K562 (cell line): ENCODE measurements at regions not wholly inside any gene's neighbourhood (a gene's known extent, or its start where the extent isn't known, plus 50 kb on each side); places are given as distances from the start of the nearest gene placed in this dataset.

ENCODE experiments used
- ATAC-seq: fragments of 200-7000 bp; cut with Tn5 transposase; 3 replicates; pipeline ENCODE4 v1.9.1; 2020; ENCODE audit warnings: moderate library complexity
- BruUV-seq: library from RNA; stranded (reverse); fragments of 400-500 nt; replicated peaks from 2 replicates; lab custom pipeline; 2021; lab: Mats Ljungman, UMichigan
- CTCF ChIA-PET: fragments of 300-600 bp; formaldehyde crosslinking; extraction: SDS; loops from one replicate; lab custom pipeline; 2021; ENCODE audit warnings: low intra/inter-chr PET ratio; lab: Yijun Ruan, JAX
- POLR2A ChIA-PET: fragments of 300-600, 350-650 bp; sonication (Branson Sonifier 250); formaldehyde crosslinking; extraction: SDS; loops from one replicate; lab custom pipeline; 2021; ENCODE audit warnings: antibody characterized with exemption, inconsistent platforms; lab: Yijun Ruan, JAX
- DNase-seq, 4 experiments: peaks; one replicate each; pipeline versions ENCODE4 v3.0.0 to v3.0.0-alpha.2; 2011 to 2018; ENCODE audit warnings: low spot score in 3 of 4, mixed read lengths in 3 of 4; ENCODE audit errors: extremely low read depth in 1 of 4
- FAIRE-seq: peaks from 2 replicates; lab custom pipeline; 2011; peaks lifted over from hg19 to GRCh38; lab: Jason Lieb, UNC
- H2AFZ ChIP-seq: 2 replicates; pipeline ENCODE4 v1.6.0; 2011; ENCODE audit warnings: low read depth, low read length, control low read depth, inconsistent platforms
- H3K27ac ChIP-seq: fragments of 200-600 bp; 3 replicates; pipeline ENCODE4 v1.8.0; 2011; ENCODE audit warnings: low read depth, mild to moderate bottlenecking, control low read depth, inconsistent platforms, low read length, moderate library complexity, mixed read lengths; ENCODE audit errors: extremely low read depth
- H3K27me3 ChIP-seq, 2 experiments: fragments of 300-600 bp in 1 of 2; 2 replicates in 1 of 2; 3 replicates in 1 of 2; pipeline versions ENCODE4 v1.6.0 to v1.8.0; 2011; ENCODE audit warnings: inconsistent platforms in 2 of 2, low read length in 2 of 2, mild to moderate bottlenecking in 1 of 2, mixed read lengths in 1 of 2, moderate library complexity in 1 of 2; ENCODE audit not compliant: control insufficient read depth in 2 of 2, insufficient read depth in 2 of 2
- H3K36me3 ChIP-seq: fragments of 300-600 bp; 3 replicates; pipeline ENCODE4 v1.8.0; 2011; ENCODE audit warnings: mild to moderate bottlenecking, low read length, inconsistent platforms; ENCODE audit not compliant: control insufficient read depth, insufficient read depth
- H3K4me1 ChIP-seq, 2 experiments: fragments of 200-600 bp in 1 of 2; replicated peaks in 1 of 2; 2 replicates in 1 of 2; 3 replicates in 1 of 2; pipeline versions ENCODE4 v1.5.1 to v1.8.0; 2011; ENCODE audit warnings: inconsistent platforms in 2 of 2, low read length in 2 of 2, mild to moderate bottlenecking in 1 of 2, mixed read lengths in 1 of 2, moderate library complexity in 1 of 2; ENCODE audit not compliant: control insufficient read depth in 2 of 2, insufficient read depth in 2 of 2
- H3K4me2 ChIP-seq: 2 replicates; pipeline ENCODE4 v1.6.1; 2011; ENCODE audit warnings: low read length, control low read depth, inconsistent platforms, mixed read lengths; ENCODE audit not compliant: insufficient read depth
- H3K4me3 ChIP-seq: fragments of 200-600 bp; sonication (generic), shearing (Covaris generic); 2 replicates; pipeline ENCODE4 v1.5.1; 2016; ENCODE audit warnings: control low read depth, inconsistent platforms
- H3K79me2 ChIP-seq: fragments of 200-600 bp; 3 replicates; pipeline ENCODE4 v1.8.0; 2011; ENCODE audit warnings: low read length, inconsistent platforms; ENCODE audit not compliant: control insufficient read depth, insufficient read depth
- H3K9ac ChIP-seq, 2 experiments: 2 replicates each; pipeline versions ENCODE4 v1.6.0 to v1.6.1; 2011; ENCODE audit warnings: low read depth in 2 of 2, low read length in 2 of 2, control low read depth in 1 of 2, inconsistent platforms in 1 of 2, mild to moderate bottlenecking in 1 of 2, mixed read lengths in 1 of 2; ENCODE audit not compliant: insufficient read depth in 1 of 2
- H3K9me1 ChIP-seq: one replicate; pipeline ENCODE4 v1.6.0; 2011; ENCODE audit warnings: inconsistent platforms, mild to moderate bottlenecking, low read length, moderate library complexity; ENCODE audit not compliant: control insufficient read depth, insufficient read depth
- H3K9me3 ChIP-seq: replicated peaks from 2 replicates; pipeline ENCODE4 v1.5.1; 2011; ENCODE audit warnings: low read depth, low read length, inconsistent platforms; ENCODE audit not compliant: control insufficient read depth, insufficient read depth
- H4K20me1 ChIP-seq: replicated peaks from 2 replicates; pipeline ENCODE4 v1.6.1; 2011; ENCODE audit warnings: low read length, inconsistent platforms, mixed read lengths; ENCODE audit not compliant: control insufficient read depth, insufficient read depth
- ARID3B ChIP-seq: fragments of 250-450 bp; sonication (Bioruptor Pico); IDR thresholded peaks from 2 replicates; pipeline ENCODE4 v1.4.0; 2020; ENCODE audit warnings: borderline replicate concordance
- ASH1L ChIP-seq: fragments of 450-650 bp; IDR thresholded peaks from 2 replicates; pipeline ENCODE4 v1.6.1; 2018; ENCODE audit warnings: borderline replicate concordance, mild to moderate bottlenecking, low read depth; ENCODE audit not compliant: partially characterized antibody
- CHD2 ChIP-seq: IDR thresholded peaks from 2 replicates; pipeline ENCODE4 v1.6.1; 2011; ENCODE audit warnings: low read depth, low read length
- KDM1A ChIP-seq, 2 experiments: fragments of 450-650 bp; IDR thresholded peaks; 2 replicates each; pipeline ENCODE4 v1.6.1; 2016; ENCODE audit warnings: mild to moderate bottlenecking in 2 of 2
- PML ChIP-seq: IDR thresholded peaks from 2 replicates; pipeline ENCODE4 v1.6.1; 2012; ENCODE audit warnings: low read length, inconsistent platforms
- POLR2AphosphoS5 ChIP-seq: IDR thresholded peaks from 2 replicates; pipeline ENCODE4 v1.6.1; 2011; ENCODE audit warnings: mild to moderate bottlenecking, low read depth, low read length, moderate library complexity; ENCODE audit not compliant: control insufficient read depth, insufficient read depth
- PRMT5 ChIP-seq: sonication (generic); formaldehyde crosslinking; IDR thresholded peaks from 2 replicates; pipeline ENCODE4 v1.5.0; 2020; ENCODE audit warnings: missing genetic modification reagents
- PTRF ChIP-seq: fragments of 450-650 bp; IDR thresholded peaks from 2 replicates; pipeline ENCODE4 v1.6.1; 2016; ENCODE audit warnings: mild to moderate bottlenecking, missing genetic modification characterization, missing compliant biosample characterization
- RUNX1 ChIP-seq: sonication (generic); IDR thresholded peaks from 2 replicates; pipeline ENCODE4 v1.6.1; 2016; ENCODE audit warnings: antibody characterized with exemption, low read depth
- SRSF3 ChIP-seq: fragments of 200-400 bp; formaldehyde crosslinking; IDR thresholded peaks from 2 replicates; pipeline ENCODE4 v1.6.1; 2016; ENCODE audit warnings: mild to moderate bottlenecking, low read length, moderate library complexity; ENCODE audit not compliant: insufficient read depth
- TCF3 ChIP-seq: sonication (generic); formaldehyde crosslinking; IDR thresholded peaks from 2 replicates; pipeline ENCODE4 v1.4.0; 2020; ENCODE audit warnings: mild to moderate bottlenecking, missing genetic modification reagents
- TFAP4 ChIP-seq: sonication (generic); formaldehyde crosslinking; IDR thresholded peaks from 2 replicates; pipeline ENCODE4 v1.8.0; 2022; ENCODE audit warnings: missing genetic modification reagents, mild to moderate bottlenecking, moderate library complexity, borderline replicate concordance
- ZBTB43 ChIP-seq: sonication (generic); formaldehyde crosslinking; IDR thresholded peaks from 2 replicates; pipeline ENCODE4 v1.8.0; 2023; ENCODE audit warnings: mild to moderate bottlenecking, missing genetic modification reagents
- ZNF253 ChIP-seq: fragments of 250-450 bp; sonication (Bioruptor Pico); conservative IDR thresholded peaks from 2 replicates; pipeline ENCODE4 v1.6.1; 2021; ENCODE audit warnings: mild to moderate bottlenecking
- WGBS: fragments of 100-300 bp; shearing (Covaris generic); methylation state at CpG from one replicate; pipeline ENCODE4 v1.1.6; 2016; ENCODE audit warnings: low coverage, mixed read lengths; ENCODE audit not compliant: insufficient coverage; ENCODE audit errors: missing lambda C conversion rate; 5-methylcytosine and 5-hydroxymethylcytosine counted together
- in situ Hi-C: fragments of 300-500 bp; cut with MboI; formaldehyde crosslinking; loops from 4 replicates; pipeline ENCODE4 v1.15.0; 2018; ENCODE audit warnings: inconsistent platforms, mixed read lengths
- intact Hi-C: fragments of 100-400 bp; cut with micrococcal nuclease; formaldehyde crosslinking; loops from 2 replicates; pipeline ENCODE4 v1.14.2; 2022

GRCh38 chr21:23223882-23224281 is 2225.7 kb downstream of the NCAM2 start:
- no peaks in the 10 kb centered on the region for H3K27me3 ChIP-seq
- POLR2A ChIA-PET = no interaction called here
- CTCF ChIA-PET = no interaction called here
- no peaks in the 10 kb centered on the region for H3K9me1 ChIP-seq
- no peak overlapping the region for H3K27ac ChIP-seq
- TF ChIP-seq TCF3 (CRISPR knock-in tag) (no peak), TFAP4 (CRISPR knock-in tag) (no peak), ZNF253 (CRISPR knock-in tag) (no peak), PRMT5 (no peak)
- H3K4me2 ChIP-seq = no peak overlapping the region
- H3K9ac ChIP-seq = no peak overlapping the region
- no peaks in the 10 kb centered on the region for H3K9me3 ChIP-seq
- intact Hi-C loops (no loop called here), in situ Hi-C loops (no loop called here)
- no peaks in the 10 kb centered on the region for H4K20me1 ChIP-seq
- no peaks in the 10 kb centered on the region for H3K36me3 ChIP-seq
- ATAC-seq (no peak), FAIRE-seq (no peak), DNase-seq (no peak)
- BruUV-seq = no TSS peak
- H3K79me2 ChIP-seq = no peaks in the 10 kb centered on the region
- no peaks in the 10 kb centered on the region for H3K4me1 ChIP-seq
- no peak overlapping the region for H3K4me3 ChIP-seq
- 3% methylated on average over 2 of the region's 2 CpGs for WGBS
- no peak overlapping the region for H2AFZ ChIP-seq

- Histone ChIP-seq H3K9ac (no peak overlapping the region), H3K27me3 (no peaks in the 10 kb centered on the region), H3K4me1 (no peaks in the 10 kb centered on the region), H3K9me1 (no peaks in the 10 kb centered on the region), H3K4me3 (no peak overlapping the region), H3K36me3 (no peaks in the 10 kb centered on the region), H4K20me1 (no peaks in the 10 kb centered on the region), H3K9me3 (no peaks in the 10 kb centered on the region), H3K27ac (no peak overlapping the region), H2AFZ (no peak overlapping the region), H3K4me2 (no peak overlapping the region), H3K79me2 (no peaks in the 10 kb centered on the region)
- CTCF ChIA-PET = no interaction called here
- DNase-seq = no peak
- WGBS = 0% methylated on average over 1 of the region's 1 CpG
- ATAC-seq = no peak
- no TSS peak for BruUV-seq
- POLR2A ChIA-PET = no interaction called here
- FAIRE-seq = no peak
- in situ Hi-C loops (no loop called here), intact Hi-C loops (no loop called here)
- TF ChIP-seq ARID3B (CRISPR knock-in tag) = no peak
- no peak for TF ChIP-seq RUNX1
- no peak for TF ChIP-seq KDM1A (IDR thresholded peaks at IDR 0.05)
- no peak for TF ChIP-seq POLR2AphosphoS5
- no peak for TF ChIP-seq PML
- TF ChIP-seq ZBTB43 (CRISPR knock-in tag) = no peak
- TF ChIP-seq SRSF3 = no peak
- TF ChIP-seq PTRF = no peak
- no peak for TF ChIP-seq ASH1L
- TF ChIP-seq CHD2 = no peak
Measured at GRCh38 chr21:23218667-23219066, 2220.5 kb downstream of the NCAM2 start.
